Mucosa of stomach (tissue), 1 donor: ENCODE measurements at regions not wholly inside any gene's neighbourhood (a gene's known extent, or its start where the extent isn't known, plus 50 kb on each side); places are given as distances from the start of the nearest gene placed in this dataset.

Experiments
- H3K27me3 ChIP-seq: one replicate; pipeline ENCODE4 v1.7.0; 2013; ENCODE audit warnings: mild to moderate bottlenecking, low read length; ENCODE audit not compliant: control insufficient read depth, insufficient read depth
- H3K36me3 ChIP-seq: one replicate; pipeline ENCODE4 v1.7.0; 2013; ENCODE audit warnings: low read length; ENCODE audit not compliant: control insufficient read depth, insufficient read depth
- H3K4me1 ChIP-seq: one replicate; pipeline ENCODE4 v1.7.0; 2013; ENCODE audit warnings: mild to moderate bottlenecking, low read length; ENCODE audit not compliant: control insufficient read depth, insufficient read depth
- H3K4me3 ChIP-seq: one replicate; pipeline ENCODE4 v1.7.0; 2013; ENCODE audit warnings: low read length
- H3K9ac ChIP-seq: one replicate; pipeline ENCODE4 v1.7.0; 2013; ENCODE audit warnings: mild to moderate bottlenecking, low read length, moderate library complexity
- H3K9me3 ChIP-seq: one replicate; pipeline ENCODE4 v1.7.0; 2013; ENCODE audit warnings: mild to moderate bottlenecking, low read length, moderate library complexity; ENCODE audit not compliant: control insufficient read depth
- donor health status: Pancreatic carcinoma.

- Histone ChIP-seq H3K4me3 (no peak overlapping the region), H3K4me1 (no peaks in the 10 kb centered on the region), H3K27me3 (no peaks in the 10 kb centered on the region), H3K9ac (no peak overlapping the region), H3K9me3 (no peaks in the 10 kb centered on the region), H3K36me3 (no peaks in the 10 kb centered on the region)
Measured at GRCh38 chr1:56385314-56385713, 194.0 kb downstream of the PLPP3 start.

- Histone ChIP-seq H3K4me1 (no peaks in the 10 kb centered on the region), H3K9ac (no peak overlapping the region), H3K36me3 (no peaks in the 10 kb centered on the region), H3K9me3 (no peaks in the 10 kb centered on the region), H3K27me3 (no peaks in the 10 kb centered on the region), H3K4me3 (no peak overlapping the region)
Measured at GRCh38 chr1:56382929-56383328, 196.4 kb downstream of the PLPP3 start.

- Histone ChIP-seq H3K9me3 (no peaks in the 10 kb centered on the region), H3K4me3 (no peak overlapping the region), H3K4me1 (no peaks in the 10 kb centered on the region), H3K27me3 (no peaks in the 10 kb centered on the region), H3K36me3 (no peaks in the 10 kb centered on the region), H3K9ac (no peak overlapping the region)
Measured at GRCh38 chr1:56380531-56380930, 198.8 kb downstream of the PLPP3 start.

GRCh38 chr1:56378341-56379070 lies 200.9 kb downstream of the PLPP3 start:
- Histone ChIP-seq H3K27me3 (no peaks in the 10 kb centered on the region), H3K4me1 (no peaks in the 10 kb centered on the region), H3K36me3 (no peaks in the 10 kb centered on the region), H3K9ac (no peak overlapping the region), H3K9me3 (no peaks in the 10 kb centered on the region), H3K4me3 (no peak overlapping the region)

- Histone ChIP-seq H3K4me3 (no peak overlapping the region), H3K27me3 (no peaks in the 10 kb centered on the region), H3K9me3 (no peaks in the 10 kb centered on the region), H3K9ac (no peak overlapping the region), H3K36me3 (no peaks in the 10 kb centered on the region), H3K4me1 (no peaks in the 10 kb centered on the region)
Measured at GRCh38 chr1:56377431-56377830, 201.9 kb downstream of the PLPP3 start.

GRCh38 chr1:56376188-56376984 lies 203.0 kb downstream of the PLPP3 start:
- no peak overlapping the region for H3K9ac ChIP-seq
- H3K36me3 ChIP-seq, result no peaks in the 10 kb centered on the region
- H3K4me1 ChIP-seq, result no peaks in the 10 kb centered on the region
- H3K27me3 ChIP-seq, result no peaks in the 10 kb centered on the region
- H3K4me3 ChIP-seq, result no peak overlapping the region
- H3K9me3 ChIP-seq, result no peaks in the 10 kb centered on the region

GRCh38 chr1:56375326-56375804 lies 204.0 kb downstream of the PLPP3 start:
- Histone ChIP-seq H3K9ac (no peak overlapping the region), H3K4me3 (no peak overlapping the region), H3K9me3 (no peaks in the 10 kb centered on the region), H3K4me1 (no peaks in the 10 kb centered on the region), H3K27me3 (no peaks in the 10 kb centered on the region), H3K36me3 (no peaks in the 10 kb centered on the region)

GRCh38 chr1:56374026-56374974 lies 205.1 kb downstream of the PLPP3 start:
- Histone ChIP-seq H3K4me3 (no peak overlapping the region), H3K36me3 (no peaks in the 10 kb centered on the region), H3K9ac (no peak overlapping the region), H3K4me1 (no peaks in the 10 kb centered on the region), H3K27me3 (no peaks in the 10 kb centered on the region), H3K9me3 (no peaks in the 10 kb centered on the region)

- Histone ChIP-seq H3K4me3 (no peak overlapping the region), H3K36me3 (no peaks in the 10 kb centered on the region), H3K9me3 (no peaks in the 10 kb centered on the region), H3K9ac (no peak overlapping the region), H3K27me3 (no peaks in the 10 kb centered on the region), H3K4me1 (no peaks in the 10 kb centered on the region)
Measured at GRCh38 chr1:56370513-56370912, 208.8 kb downstream of the PLPP3 start.

GRCh38 chr1:56363007-56363770 lies 216.2 kb downstream of the PLPP3 start:
- H3K4me3 ChIP-seq, result no peak overlapping the region

GRCh38 chr1:56360021-56360420 lies 219.3 kb downstream of the PLPP3 start:
- Histone ChIP-seq H3K9ac (no peak overlapping the region), H3K27me3 (no peaks in the 10 kb centered on the region), H3K4me3 (no peak overlapping the region), H3K9me3 (no peaks in the 10 kb centered on the region), H3K4me1 (no peaks in the 10 kb centered on the region), H3K36me3 (no peaks in the 10 kb centered on the region)

More at GRCh38 chr1:56363007-56363770, 216.2 kb downstream of the PLPP3 start:
- Histone ChIP-seq H3K4me1 (no peaks in the 10 kb centered on the region), H3K36me3 (no peaks in the 10 kb centered on the region), H3K27me3 (no peaks in the 10 kb centered on the region), H3K9me3 (no peaks in the 10 kb centered on the region), H3K9ac (no peak overlapping the region)
